ENCODE measurements at regions not wholly inside any gene's neighbourhood (a gene's known extent, or its start where the extent isn't known, plus 50 kb on each side); places are given as distances from the start of the nearest gene placed in this dataset.

- TF ChIP-seq ETV6 (conservative IDR thresholded peaks at IDR 0.05 in 1 of 2, IDR thresholded peaks at IDR 0.05 in 1 of 2; ENCODE audit: borderline replicate concordance in 1 of 2, low read depth in 1 of 2): no peak
- no peak for TF ChIP-seq POLR2A (IDR thresholded peaks at IDR 0.05; ENCODE audit: low read depth, low read length)
These were observed 120.7 kb upstream of the BANK1 start (continued) for GRCh38 chr4:101669832-101670188.

GRCh38 chr4:101669138-101669831, 121.2 kb upstream of the BANK1 start:
- Histone ChIP-seq H3K9ac (ENCODE audit: control insufficient read depth, insufficient read depth, low read length) (no peak overlapping the region), H3K36me3 (ENCODE audit: control insufficient read depth in 2 of 2, insufficient read depth in 2 of 2, low read length in 1 of 2) (no peaks in the 10 kb centered on the region), H3K4me3 (no peak overlapping the region), H3K4me1 (ENCODE audit: control insufficient read depth, insufficient read depth, low read length) (no peaks in the 10 kb centered on the region), H2AFZ (ENCODE audit: control insufficient read depth, low read depth, low read length) (no peak overlapping the region), H3K79me2 (ENCODE audit: control insufficient read depth, insufficient read depth, low read length) (no peaks in the 10 kb centered on the region), H4K20me1 (ENCODE audit: control insufficient read depth, insufficient read depth) (no peaks in the 10 kb centered on the region), H3K27me3 (replicated peaks in 1 of 2; ENCODE audit: control insufficient read depth in 2 of 2, insufficient read depth in 2 of 2, low read length in 1 of 2) (no peaks in the 10 kb centered on the region), H3K27ac (ENCODE audit: control insufficient read depth, insufficient read depth) (no peak overlapping the region), H3K4me2 (ENCODE audit: control insufficient read depth, insufficient read depth) (no peak overlapping the region), H3K9me3 (replicated peaks; ENCODE audit: control insufficient read depth, insufficient read depth, low read length) (no peaks in the 10 kb centered on the region)
- no peak for FAIRE-seq
- DNase-seq (ENCODE audit: low read depth, low spot score): no peak
- TF ChIP-seq YBX1 (IDR thresholded peaks at IDR 0.05): no peak
- TF ChIP-seq JUND (IDR thresholded peaks at IDR 0.05; ENCODE audit: low read depth, low read length): no peak
- no peak for TF ChIP-seq WRNIP1 (IDR thresholded peaks at IDR 0.05; ENCODE audit: borderline replicate concordance, low read depth, low read length)
- no peak for TF ChIP-seq NFXL1 (IDR thresholded peaks at IDR 0.05; ENCODE audit: borderline replicate concordance)
- no peak for TF ChIP-seq PAX5 (IDR thresholded peaks at IDR 0.05; ENCODE audit: borderline replicate concordance, low read depth, low read length)
- no peak for TF ChIP-seq USF1 (IDR thresholded peaks at IDR 0.05; ENCODE audit: borderline replicate concordance, extremely low read length, insufficient read depth, low read depth, low read length)
- no peak for TF ChIP-seq RBBP5 (conservative IDR thresholded peaks at IDR 0.05)
- no peak for TF ChIP-seq RELA (IDR thresholded peaks at IDR 0.05; ENCODE audit: borderline replicate concordance, partially characterized antibody)
- no peak for TF ChIP-seq RELB (IDR thresholded peaks at IDR 0.05; ENCODE audit: low read depth)
- no peak for TF ChIP-seq POU2F2 (IDR thresholded peaks at IDR 0.05; ENCODE audit: borderline replicate concordance, low read depth, low read length)
- no peak for TF ChIP-seq NFYA (IDR thresholded peaks at IDR 0.05; ENCODE audit: borderline replicate concordance, low read depth, low read length)
- no peak for TF ChIP-seq NBN (IDR thresholded peaks at IDR 0.05)
- TF ChIP-seq CREM (IDR thresholded peaks at IDR 0.05; ENCODE audit: low read depth): no peak
- no peak for TF ChIP-seq ZSCAN29 (IDR thresholded peaks at IDR 0.05)
- no peak for TF ChIP-seq STAT3 (IDR thresholded peaks at IDR 0.05; ENCODE audit: low read depth, low read length)
- no peak for TF ChIP-seq PML (IDR thresholded peaks at IDR 0.05; ENCODE audit: low read length)
- TF ChIP-seq RUNX3 (IDR thresholded peaks at IDR 0.05; ENCODE audit: low read length): no peak
- TF ChIP-seq SMAD5 (IDR thresholded peaks at IDR 0.05; ENCODE audit: low read depth): no peak
- no peak for TF ChIP-seq BRCA1 (IDR thresholded peaks at IDR 0.05; ENCODE audit: low read depth, low read length)
- TF ChIP-seq TCF3 (IDR thresholded peaks at IDR 0.05; ENCODE audit: borderline replicate concordance, insufficient read depth, low read depth, low read length): no peak
- intact Hi-C loops (cut with micrococcal nuclease; ENCODE audit: unreplicated experiment) (no loop called here), in situ Hi-C loops (cut with MboI) (no loop called here)
- no TSS peak for BruUV-seq (replicated peaks)
- RAD21 ChIA-PET (ENCODE audit: unreplicated experiment): no interaction called here
- no peak for ATAC-seq
- CTCF ChIA-PET: interaction anchor here (1.2 kb wide), 2 partner anchors 9 to 10 kb away, joined by 3 read pairs; no protein-coding TSS in a partner anchor
- POLR2A ChIA-PET: no interaction called here
- 22% methylated on average over 3 of the region's 3 CpGs for WGBS (ENCODE audit: insufficient coverage, insufficient replicate concordance, low lambda C conversion rate, missing lambda C conversion rate)
- SMC1A ChIA-PET (ENCODE audit: uncharacterized antibody, unreplicated experiment): no interaction called here
